OCI-LY3 (cell line): ENCODE measurements at regions not wholly inside any gene's neighbourhood (a gene's known extent, or its start where the extent isn't known, plus 50 kb on each side); places are given as distances from the start of the nearest gene placed in this dataset.

ENCODE experiments used
- CTCF ChIP-seq: fragments of 200-600, 300-600 bp; sonication (generic); IDR thresholded peaks from 2 replicates; pipeline ENCODE4 v1.5.1; 2014; ENCODE audit warnings: antibody characterized with exemption, low read length, low read depth
- EZH2phosphoT487 ChIP-seq: fragments of 200-600 bp; shearing (Covaris generic); IDR thresholded peaks from 2 replicates; pipeline ENCODE4 v1.6.1; 2018; ENCODE audit warnings: antibody characterized with exemption, mixed run types, low read depth

- TF ChIP-seq CTCF (no peak), EZH2phosphoT487 (no peak)
Observed at GRCh38 chr6:144879436-144879835, 594.3 kb downstream of the UTRN start.
